Spleen (tissue), 7 donors: ENCODE measurements at regions not wholly inside any gene's neighbourhood (a gene's known extent, or its start where the extent isn't known, plus 50 kb on each side); places are given as distances from the start of the nearest gene placed in this dataset.

Experiments
- CTCF ChIP-seq, 11 experiments: fragments of 200-600 bp in 7 of 11; fragments of 450-650 bp in 4 of 11; sonication (generic) in 4 of 11; IDR thresholded peaks in 8 of 11; conservative IDR thresholded peaks in 3 of 11; 1 replicate in 7 of 11; 2 replicates in 4 of 11; pipeline versions ENCODE4 v1.4.0 to v1.8.0; 2016 to 2021; ENCODE audit warnings: antibody characterized with exemption in 11 of 11, inconsistent platforms in 4 of 11, mild to moderate bottlenecking in 1 of 11
- POLR2A ChIP-seq, 3 donors: fragments of 450-650 bp; IDR thresholded peaks; one replicate each; pipeline ENCODE4 v1.5.1; 2017; ENCODE audit warnings: antibody characterized with exemption in 3 of 3, mild to moderate bottlenecking in 1 of 3
- POLR2AphosphoS5 ChIP-seq, 3 donors: sonication (generic); formaldehyde crosslinking; IDR thresholded peaks; one replicate each; pipeline ENCODE4 v1.5.1; 2017; ENCODE audit warnings: antibody characterized with exemption in 3 of 3
- donor health status: DM: no; HTN: no; CAD: no; lungs with moderate emphysema.
- donor health status: DM: no; HTN: no; CAD: no.
- donor health status: DM: no; HTN: no; CAD: no.

DNA sequence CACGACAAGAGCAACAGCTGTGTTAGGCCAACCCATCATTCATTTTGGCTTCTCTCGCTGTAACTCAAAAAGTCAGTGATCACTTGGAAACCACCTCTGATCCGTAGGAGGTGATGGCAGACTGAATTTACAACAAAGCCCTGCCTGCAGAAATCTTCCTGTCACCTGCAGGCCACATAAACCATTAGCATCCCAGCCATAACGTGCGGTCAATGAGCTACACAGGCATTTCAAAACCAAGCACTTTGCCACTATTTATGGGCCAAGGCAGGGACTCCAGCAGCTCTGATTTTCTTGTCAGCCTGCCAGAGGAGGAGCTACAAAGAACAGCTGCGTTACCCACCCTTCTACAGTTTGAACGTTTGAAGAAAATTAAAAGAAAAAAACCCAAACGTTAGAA lies 228.1 kb upstream of the PPARGC1A start:
- no peak for TF ChIP-seq CTCF (IDR thresholded peaks at IDR 0.05 in 8 of 11, conservative IDR thresholded peaks at IDR 0.05 in 3 of 11)
- no peak for TF ChIP-seq POLR2AphosphoS5 (IDR thresholded peaks at IDR 0.05)
- TF ChIP-seq POLR2A (IDR thresholded peaks at IDR 0.05) = no peak
